GM12878 (cell line): ENCODE measurements at regions not wholly inside any gene's neighbourhood (a gene's known extent, or its start where the extent isn't known, plus 50 kb on each side); places are given as distances from the start of the nearest gene placed in this dataset.
A peak's percentile ranks its signal among the peaks of the same experiment; 100 is the strongest.

Source experiments
- ATAC-seq: fragments of 200-7000 bp; cut with Tn5 transposase; 3 replicates; pipeline ENCODE4 v1.9.1; 2020; ENCODE audit warnings: mild to moderate bottlenecking, moderate library complexity
- BruUV-seq: library from RNA; stranded (reverse); fragments of 400-500 nt; replicated peaks from 2 replicates; lab custom pipeline; 2021; lab: Mats Ljungman, UMichigan
- CTCF ChIA-PET: fragments of 300-600 bp; sonication (Branson Sonifier 250); formaldehyde crosslinking; extraction: SDS; loops from one replicate; lab custom pipeline; 2021; ENCODE audit warnings: inconsistent platforms; lab: Yijun Ruan, JAX
- POLR2A ChIA-PET: fragments of 350-600 bp; formaldehyde crosslinking; extraction: SDS; loops from one replicate; lab custom pipeline; 2021; ENCODE audit warnings: inconsistent platforms; lab: Charles Lee
- RAD21 ChIA-PET: fragments of 300-600 bp; sonication (Branson Sonifier 250); formaldehyde crosslinking; loops from one replicate; lab custom pipeline; 2023; ENCODE audit warnings: antibody characterized with exemption; ENCODE audit not compliant: unreplicated experiment; lab: Charles Lee
- SMC1A ChIA-PET: fragments of 300-600 bp; sonication (Branson Sonifier 250); formaldehyde crosslinking; loops from one replicate; lab custom pipeline; 2023; ENCODE audit not compliant: unreplicated experiment, uncharacterized antibody; lab: Charles Lee
- DNase-seq: peaks from one replicate; pipeline ENCODE4 v3.0.0-alpha.2; 2011; ENCODE audit warnings: low read depth, low spot score
- FAIRE-seq: peaks from 3 replicates; lab custom pipeline; 2011; peaks lifted over from hg19 to GRCh38; lab: Jason Lieb, UNC
- H2AFZ ChIP-seq: 2 replicates; pipeline ENCODE4 v1.6.0; 2011; ENCODE audit warnings: low read depth, low read length, control low read depth; ENCODE audit not compliant: control insufficient read depth
- H3K27ac ChIP-seq: 2 replicates; pipeline ENCODE4 v1.5.1; 2011; ENCODE audit warnings: control low read depth; ENCODE audit not compliant: control insufficient read depth, insufficient read depth
- H3K27me3 ChIP-seq, 2 experiments: replicated peaks in 1 of 2; 2 replicates each; pipeline versions ENCODE4 v1.6.0 to v1.6.1; 2011; ENCODE audit warnings: low read length in 1 of 2; ENCODE audit not compliant: control insufficient read depth in 2 of 2, insufficient read depth in 2 of 2
- H3K36me3 ChIP-seq, 2 experiments: 2 replicates each; pipeline ENCODE4 v1.5.1; 2011; ENCODE audit warnings: low read length in 1 of 2; ENCODE audit not compliant: control insufficient read depth in 2 of 2, insufficient read depth in 2 of 2
- H3K4me1 ChIP-seq: 2 replicates; pipeline ENCODE4 v1.6.1; 2011; ENCODE audit warnings: mild to moderate bottlenecking, low read length, moderate library complexity, mixed read lengths; ENCODE audit not compliant: control insufficient read depth, insufficient read depth
- H3K4me2 ChIP-seq: 2 replicates; pipeline ENCODE4 v1.6.0; 2011; ENCODE audit warnings: control low read depth; ENCODE audit not compliant: control insufficient read depth, insufficient read depth
- H3K4me3 ChIP-seq: fragments of 200-600 bp; sonication (generic); 2 replicates; pipeline ENCODE4 v1.5.1; 2016
- H3K79me2 ChIP-seq: 2 replicates; pipeline ENCODE4 v1.6.0; 2011; ENCODE audit warnings: low read length; ENCODE audit not compliant: control insufficient read depth, insufficient read depth
- H3K9ac ChIP-seq: 2 replicates; pipeline ENCODE4 v1.8.0; 2011; ENCODE audit warnings: low read length, control low read depth, mixed read lengths; ENCODE audit not compliant: control insufficient read depth, insufficient read depth
- H3K9me3 ChIP-seq: replicated peaks from 3 replicates; pipeline ENCODE4 v1.5.1; 2011; ENCODE audit warnings: mild to moderate bottlenecking, low read length; ENCODE audit not compliant: control insufficient read depth, insufficient read depth
- H4K20me1 ChIP-seq: 2 replicates; pipeline ENCODE4 v1.6.0; 2011; ENCODE audit not compliant: control insufficient read depth, insufficient read depth
- CREM ChIP-seq: IDR thresholded peaks from 2 replicates; pipeline ENCODE4 v1.6.1; 2014; ENCODE audit warnings: antibody characterized with exemption, low read depth
- GATAD2B ChIP-seq: fragments of 450-650 bp; conservative IDR thresholded peaks from 2 replicates; pipeline ENCODE4 v1.6.1; 2017; ENCODE audit warnings: low read depth, mild to moderate bottlenecking, moderate library complexity
- LARP7 ChIP-seq: fragments of 450-650 bp; IDR thresholded peaks from 2 replicates; pipeline ENCODE4 v1.6.1; 2017; ENCODE audit warnings: mild to moderate bottlenecking
- POU2F2 ChIP-seq: IDR thresholded peaks from 3 replicates; pipeline ENCODE4 v1.6.1; 2011; ENCODE audit warnings: low read depth, mild to moderate bottlenecking, low read length, borderline replicate concordance
- SMAD1 ChIP-seq: fragments of 450-650 bp; IDR thresholded peaks from 2 replicates; pipeline ENCODE4 v1.6.1; 2018; ENCODE audit warnings: mild to moderate bottlenecking, low read depth; ENCODE audit not compliant: partially characterized antibody
- SMARCA5 ChIP-seq: fragments of 450-650 bp; IDR thresholded peaks from 2 replicates; pipeline ENCODE4 v1.6.1; 2017; ENCODE audit warnings: mild to moderate bottlenecking
- WGBS: methylation state at CpG from one replicate; pipeline ENCODE4 v1.1.6; 2016; ENCODE audit warnings: low lambda C conversion rate; ENCODE audit not compliant: insufficient replicate concordance, insufficient coverage; ENCODE audit errors: missing lambda C conversion rate; 5-methylcytosine and 5-hydroxymethylcytosine counted together
- in situ Hi-C: fragments of 300-500 bp; cut with MboI; formaldehyde crosslinking; loops from 9 replicates; pipeline ENCODE4 v1.14.3; 2018; ENCODE audit warnings: mixed read lengths
- intact Hi-C: fragments of 100-400 bp; cut with micrococcal nuclease; formaldehyde crosslinking; loops from one replicate; pipeline ENCODE4 v1.14.2; 2022; ENCODE audit not compliant: unreplicated experiment
- TF ChIP-seq, protein P1 (sequence below): fragments of 450-650 bp; IDR thresholded peaks from 2 replicates; pipeline ENCODE4 v1.6.1; 2017; ENCODE audit warnings: mild to moderate bottlenecking, low read depth, inconsistent platforms; ENCODE audit not compliant: poor library complexity, severe bottlenecking

DNA sequence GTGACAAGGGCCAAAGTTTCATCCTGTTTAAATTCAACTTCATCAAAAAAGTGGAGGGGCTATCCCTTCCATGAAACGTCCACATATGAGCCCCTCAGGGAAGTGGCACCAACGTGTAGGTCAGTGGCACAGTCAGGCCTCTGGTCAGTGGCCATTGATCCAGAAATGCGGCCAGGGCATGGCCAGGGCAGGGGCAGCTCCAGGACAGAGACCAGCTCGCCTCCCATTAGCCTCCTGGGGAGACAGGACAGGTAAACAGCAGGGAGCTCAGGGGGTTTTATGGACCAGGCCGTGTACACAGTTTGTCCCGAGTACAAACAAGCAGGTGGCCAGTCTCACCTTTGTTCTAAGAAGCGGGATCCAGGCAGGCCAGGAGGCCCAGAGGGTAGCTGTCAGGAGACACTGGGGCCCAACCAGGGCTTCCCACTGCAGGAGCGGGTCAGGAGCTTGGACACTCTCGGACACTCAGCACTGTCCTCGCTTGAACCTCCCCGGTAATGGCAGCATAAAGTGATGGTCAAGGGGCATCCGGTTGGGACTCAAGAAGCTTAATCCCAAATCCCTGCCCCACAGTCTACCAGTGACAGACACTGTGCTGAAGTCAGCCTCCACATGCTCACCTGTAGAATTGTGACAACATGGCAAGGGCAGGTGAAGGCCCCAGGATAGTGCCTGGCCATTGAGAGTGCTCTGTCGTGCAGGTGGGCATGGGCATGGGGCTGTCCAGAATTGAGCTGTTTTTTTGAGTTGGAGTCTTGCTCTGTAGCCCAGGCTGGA lies 144.1 kb upstream of the ERRFI1 start:
- Histone ChIP-seq H3K27ac (peak overlapping the region; percentile 94), H3K4me3 (no peak overlapping the region), H3K36me3 (no peaks in the 10 kb centered on the region), H3K9me3 (no peaks in the 10 kb centered on the region; the same call in 2 of the 3 replicates), H3K4me1 (peaks cover 33% of the 10 kb centered on the region), H3K27me3 (no peaks in the 10 kb centered on the region), H2AFZ (peak overlapping the region; percentile 76), H4K20me1 (no peaks in the 10 kb centered on the region), H3K79me2 (no peaks in the 10 kb centered on the region), H3K9ac (peak overlapping the region; percentile 48; the same call in 1 of the 2 replicates), H3K4me2 (no peak overlapping the region; the same call in none of the 2 replicates)
- no peak for DNase-seq
- ChIA-PET SMC1A (interaction anchor here (0.6 to 1.7 kb wide), 5 partner anchors 12 to 557 kb away, joined by 3 read pairs; no protein-coding TSS in a partner anchor), POLR2A (interaction anchor here (0.6 to 1.0 kb wide), 2 partner anchors 8 to 228 kb away, joined by 3 to 4 read pairs; no protein-coding TSS in a partner anchor), CTCF (interaction anchor here (1.0 to 1.6 kb wide), 3 partner anchors 16 to 73 kb away, joined by 3 read pairs; no protein-coding TSS in a partner anchor), RAD21 (interaction anchor here (0.5 to 3.3 kb wide), 8 partner anchors 12 to 301 kb away, joined by 3 to 22 read pairs (median 3); no protein-coding TSS in a partner anchor)
- intact Hi-C loops (no loop called here), in situ Hi-C loops (no loop called here)
- FAIRE-seq: no peak
- WGBS: 55% methylated on average over 13 of the region's 13 CpGs
- ATAC-seq: peak; percentile 8
- no TSS peak for BruUV-seq
- no peak for TF ChIP-seq SMARCA5
- TF ChIP-seq CREM: no peak
- no peak for TF ChIP-seq GATAD2B
- TF ChIP-seq, protein P1, sequence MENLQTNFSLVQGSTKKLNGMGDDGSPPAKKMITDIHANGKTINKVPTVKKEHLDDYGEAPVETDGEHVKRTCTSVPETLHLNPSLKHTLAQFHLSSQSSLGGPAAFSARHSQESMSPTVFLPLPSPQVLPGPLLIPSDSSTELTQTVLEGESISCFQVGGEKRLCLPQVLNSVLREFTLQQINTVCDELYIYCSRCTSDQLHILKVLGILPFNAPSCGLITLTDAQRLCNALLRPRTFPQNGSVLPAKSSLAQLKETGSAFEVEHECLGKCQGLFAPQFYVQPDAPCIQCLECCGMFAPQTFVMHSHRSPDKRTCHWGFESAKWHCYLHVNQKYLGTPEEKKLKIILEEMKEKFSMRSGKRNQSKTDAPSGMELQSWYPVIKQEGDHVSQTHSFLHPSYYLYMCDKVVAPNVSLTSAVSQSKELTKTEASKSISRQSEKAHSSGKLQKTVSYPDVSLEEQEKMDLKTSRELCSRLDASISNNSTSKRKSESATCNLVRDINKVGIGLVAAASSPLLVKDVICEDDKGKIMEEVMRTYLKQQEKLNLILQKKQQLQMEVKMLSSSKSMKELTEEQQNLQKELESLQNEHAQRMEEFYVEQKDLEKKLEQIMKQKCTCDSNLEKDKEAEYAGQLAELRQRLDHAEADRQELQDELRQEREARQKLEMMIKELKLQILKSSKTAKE: no peak
- 0 out of 2 replicates have a peak, but pooled peaks have one; percentile 21 for TF ChIP-seq LARP7
- no peak for TF ChIP-seq SMAD1
- no peak for TF ChIP-seq POU2F2
